ENCODE measurements at regions not wholly inside any gene's neighbourhood (a gene's known extent, or its start where the extent isn't known, plus 50 kb on each side); places are given as distances from the start of the nearest gene placed in this dataset.

DNA sequence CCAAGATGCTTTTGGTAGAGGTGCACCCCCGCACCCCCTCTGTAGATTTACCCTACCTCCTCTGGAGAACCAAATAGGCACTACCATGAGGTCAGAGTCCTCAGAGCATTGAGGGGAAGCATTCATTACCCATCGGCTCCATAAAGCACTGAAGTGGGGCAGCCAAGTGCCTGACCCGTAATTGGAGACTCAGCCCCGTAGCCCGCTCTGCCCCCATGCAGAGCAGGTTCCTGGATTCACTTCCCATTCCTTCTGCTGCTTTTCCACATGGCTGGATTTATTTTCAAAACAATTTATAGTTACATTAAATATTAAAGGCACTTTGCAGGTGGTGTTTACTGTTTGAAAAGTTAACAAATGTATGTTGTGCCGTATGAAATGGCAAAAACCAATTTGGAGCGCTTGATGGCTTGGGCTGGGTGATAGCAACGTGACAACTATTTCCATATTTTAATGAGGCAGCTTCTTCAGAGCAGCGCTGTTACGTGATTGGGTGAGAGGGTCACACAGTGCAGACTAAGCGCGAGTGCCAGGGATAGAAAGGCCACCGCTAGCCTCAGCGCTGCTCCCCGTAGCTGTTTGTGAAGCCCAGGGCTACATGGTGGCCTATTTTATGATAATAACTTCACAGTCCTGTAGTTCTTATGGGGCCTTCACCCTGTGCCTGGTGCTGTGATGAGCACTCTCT lies 373.8 kb upstream of the PROK2 start:
- TF ChIP-seq, protein P1, sequence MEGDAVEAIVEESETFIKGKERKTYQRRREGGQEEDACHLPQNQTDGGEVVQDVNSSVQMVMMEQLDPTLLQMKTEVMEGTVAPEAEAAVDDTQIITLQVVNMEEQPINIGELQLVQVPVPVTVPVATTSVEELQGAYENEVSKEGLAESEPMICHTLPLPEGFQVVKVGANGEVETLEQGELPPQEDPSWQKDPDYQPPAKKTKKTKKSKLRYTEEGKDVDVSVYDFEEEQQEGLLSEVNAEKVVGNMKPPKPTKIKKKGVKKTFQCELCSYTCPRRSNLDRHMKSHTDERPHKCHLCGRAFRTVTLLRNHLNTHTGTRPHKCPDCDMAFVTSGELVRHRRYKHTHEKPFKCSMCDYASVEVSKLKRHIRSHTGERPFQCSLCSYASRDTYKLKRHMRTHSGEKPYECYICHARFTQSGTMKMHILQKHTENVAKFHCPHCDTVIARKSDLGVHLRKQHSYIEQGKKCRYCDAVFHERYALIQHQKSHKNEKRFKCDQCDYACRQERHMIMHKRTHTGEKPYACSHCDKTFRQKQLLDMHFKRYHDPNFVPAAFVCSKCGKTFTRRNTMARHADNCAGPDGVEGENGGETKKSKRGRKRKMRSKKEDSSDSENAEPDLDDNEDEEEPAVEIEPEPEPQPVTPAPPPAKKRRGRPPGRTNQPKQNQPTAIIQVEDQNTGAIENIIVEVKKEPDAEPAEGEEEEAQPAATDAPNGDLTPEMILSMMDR (IDR thresholded peaks at IDR 0.05; ENCODE audit: low read depth, low read length), result no peak
- DNase-seq, result no peak

DNA sequence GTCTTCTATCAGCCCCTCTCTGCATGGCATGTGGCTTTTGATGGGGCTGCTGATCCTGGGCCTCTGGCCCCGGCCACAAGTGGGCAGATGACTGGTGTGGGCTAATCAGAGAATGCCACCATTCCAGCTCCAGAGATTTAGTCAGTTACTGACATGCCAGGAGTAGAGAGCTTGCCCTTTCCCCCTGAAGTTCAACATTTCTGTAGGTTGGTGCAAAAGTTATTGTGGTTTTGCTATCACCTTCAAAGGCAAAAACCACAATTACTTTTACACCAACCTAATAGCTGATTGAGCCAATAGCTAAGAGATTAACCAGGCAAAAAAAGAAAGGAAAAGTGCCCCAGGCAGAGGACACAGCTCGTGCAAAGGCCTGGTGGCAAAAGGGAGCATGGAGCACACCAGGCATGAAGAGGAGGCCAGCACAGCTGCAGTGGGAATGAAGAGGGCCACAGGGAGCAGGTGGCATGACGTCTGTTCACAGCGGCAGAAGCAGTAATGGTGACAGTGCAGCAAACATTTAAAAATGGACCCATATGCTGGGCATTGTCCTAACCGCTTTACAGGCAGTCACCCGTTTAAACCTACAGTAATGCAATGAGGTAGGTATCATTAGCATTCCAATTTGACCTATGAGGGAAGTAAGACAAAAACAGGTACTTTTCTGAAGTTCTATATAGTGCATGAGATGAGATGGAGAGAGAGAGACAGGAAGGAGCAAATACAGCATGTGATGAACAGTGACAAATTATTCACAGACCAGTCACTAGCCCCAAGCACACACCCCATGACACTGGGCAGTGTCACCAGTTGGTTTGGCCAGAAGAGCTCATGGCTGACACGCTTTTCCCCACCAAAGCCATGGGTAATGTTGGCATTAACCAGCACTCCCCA lies 373.0 kb upstream of the PROK2 start:
- TF ChIP-seq, protein P1 (IDR thresholded peaks at IDR 0.05; ENCODE audit: low read depth, low read length), result peak; percentile 18; the same call in 1 of the 2 replicates
- H3K4me3 ChIP-seq (ENCODE audit: low read depth, low read length), result no peak overlapping the region
- H3K36me3 ChIP-seq, result no peaks in the 10 kb centered on the region
- peaks cover 28% of the 10 kb centered on the region for H3K4me1 ChIP-seq
- no peaks in the 10 kb centered on the region for H3K27me3 ChIP-seq
- DNase-seq, result peak; percentile 27
- H3K9me3 ChIP-seq, result peaks cover 3% of the 10 kb centered on the region; the same call in 1 of the 2 replicates

More for the DNA sequence above, 373.8 kb upstream of the PROK2 start:
- peaks cover 25% of the 10 kb centered on the region for H3K4me1 ChIP-seq
- H3K9me3 ChIP-seq, result peaks cover 3% of the 10 kb centered on the region; the same call in 1 of the 2 replicates
- H3K27me3 ChIP-seq, result no peaks in the 10 kb centered on the region
- H3K36me3 ChIP-seq, result no peaks in the 10 kb centered on the region
- no peak overlapping the region for H3K4me3 ChIP-seq (ENCODE audit: low read depth, low read length)

DNA sequence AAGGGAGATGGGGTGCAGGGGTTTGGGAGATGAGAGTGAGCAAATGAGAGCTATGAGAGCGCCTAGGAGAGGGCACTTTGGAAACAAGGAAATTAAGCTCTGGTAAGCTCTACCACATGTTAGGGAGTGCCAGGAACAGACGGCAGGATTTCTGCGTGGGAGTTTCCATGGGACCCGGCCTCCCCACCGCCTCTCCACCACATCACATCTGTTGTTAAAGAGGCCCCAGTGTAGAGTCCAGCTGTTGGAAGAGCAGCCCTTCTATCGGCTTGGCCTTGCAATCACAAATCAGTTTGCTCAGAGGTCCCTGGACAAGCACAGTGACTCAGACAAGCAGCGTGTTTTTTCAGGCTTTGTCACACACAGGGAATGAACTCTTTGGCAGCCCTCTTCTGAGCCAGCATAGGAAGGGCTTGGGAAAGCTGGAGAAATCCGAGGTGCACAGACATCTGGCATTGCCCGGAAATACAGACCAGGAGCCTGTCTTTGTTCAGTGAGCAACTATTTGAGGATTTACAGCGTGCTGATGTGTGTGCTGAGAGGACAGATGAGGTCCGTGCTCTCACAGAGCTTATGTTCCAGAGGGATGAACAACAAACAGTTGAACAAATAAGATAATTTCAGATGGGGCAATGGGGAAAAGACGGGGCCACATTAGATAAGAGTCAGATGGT lies 370.6 kb upstream of the PROK2 start:
- Histone ChIP-seq H3K4me1 (peaks cover 37% of the 10 kb centered on the region), H3K9me3 (no peaks in the 10 kb centered on the region), H3K4me3 (ENCODE audit: low read depth, low read length) (no peak overlapping the region), H3K27me3 (no peaks in the 10 kb centered on the region), H3K36me3 (no peaks in the 10 kb centered on the region)
- peak; percentile 59 for DNase-seq
- TF ChIP-seq, protein P1 (IDR thresholded peaks at IDR 0.05; ENCODE audit: low read depth, low read length), result no peak

DNA sequence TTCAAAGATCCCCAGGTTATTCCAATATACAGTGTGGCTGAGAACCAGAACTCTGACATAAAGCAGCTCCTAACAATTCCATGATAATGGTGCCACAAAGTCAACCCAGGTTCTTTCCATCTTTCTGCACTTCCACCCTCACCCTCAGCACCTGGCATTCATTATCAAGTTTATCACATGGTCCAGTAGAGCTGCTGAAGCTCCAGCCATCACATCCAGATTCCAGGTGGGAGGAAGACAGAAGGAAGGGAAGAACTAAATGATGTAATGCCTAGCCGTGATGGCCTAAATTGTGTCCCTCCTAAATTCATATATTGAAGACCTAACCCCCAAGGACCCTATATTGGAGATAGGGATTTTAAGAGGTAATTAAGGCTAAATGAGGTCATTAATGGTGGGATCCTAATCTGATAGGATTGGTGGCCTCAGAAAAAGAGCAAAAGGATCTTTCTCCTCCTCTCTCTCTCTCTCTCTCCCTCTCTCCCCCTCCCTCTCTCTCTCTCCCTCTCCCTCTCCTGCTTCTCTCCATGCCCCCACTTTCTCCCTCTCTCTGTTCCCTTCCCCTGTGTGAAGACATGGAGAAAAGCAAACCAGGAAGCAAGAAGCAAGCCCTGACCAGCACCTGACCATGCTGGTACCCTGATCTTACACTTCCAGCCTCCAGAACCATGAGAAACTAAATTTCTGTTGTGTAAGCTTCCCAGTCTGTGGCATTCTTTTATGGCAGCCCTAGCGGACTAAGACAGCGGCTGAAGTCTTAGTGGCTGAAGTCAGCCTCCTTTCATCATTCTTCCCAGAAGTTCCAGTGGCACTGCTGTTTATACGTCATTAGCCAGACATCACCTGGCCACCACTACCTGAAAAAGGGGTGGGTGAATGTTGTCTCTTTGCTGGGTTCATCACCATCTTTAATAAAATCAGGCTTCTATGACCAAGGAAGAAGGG lies 369.7 kb upstream of the PROK2 start:
- TF ChIP-seq, protein P1 (IDR thresholded peaks at IDR 0.05; ENCODE audit: low read depth, low read length), result no peak
- no peaks in the 10 kb centered on the region for H3K27me3 ChIP-seq
- no peaks in the 10 kb centered on the region for H3K9me3 ChIP-seq
- no peak for DNase-seq
- H3K4me3 ChIP-seq (ENCODE audit: low read depth, low read length), result no peak overlapping the region
- H3K36me3 ChIP-seq, result no peaks in the 10 kb centered on the region
- H3K4me1 ChIP-seq, result peaks cover 37% of the 10 kb centered on the region

DNA sequence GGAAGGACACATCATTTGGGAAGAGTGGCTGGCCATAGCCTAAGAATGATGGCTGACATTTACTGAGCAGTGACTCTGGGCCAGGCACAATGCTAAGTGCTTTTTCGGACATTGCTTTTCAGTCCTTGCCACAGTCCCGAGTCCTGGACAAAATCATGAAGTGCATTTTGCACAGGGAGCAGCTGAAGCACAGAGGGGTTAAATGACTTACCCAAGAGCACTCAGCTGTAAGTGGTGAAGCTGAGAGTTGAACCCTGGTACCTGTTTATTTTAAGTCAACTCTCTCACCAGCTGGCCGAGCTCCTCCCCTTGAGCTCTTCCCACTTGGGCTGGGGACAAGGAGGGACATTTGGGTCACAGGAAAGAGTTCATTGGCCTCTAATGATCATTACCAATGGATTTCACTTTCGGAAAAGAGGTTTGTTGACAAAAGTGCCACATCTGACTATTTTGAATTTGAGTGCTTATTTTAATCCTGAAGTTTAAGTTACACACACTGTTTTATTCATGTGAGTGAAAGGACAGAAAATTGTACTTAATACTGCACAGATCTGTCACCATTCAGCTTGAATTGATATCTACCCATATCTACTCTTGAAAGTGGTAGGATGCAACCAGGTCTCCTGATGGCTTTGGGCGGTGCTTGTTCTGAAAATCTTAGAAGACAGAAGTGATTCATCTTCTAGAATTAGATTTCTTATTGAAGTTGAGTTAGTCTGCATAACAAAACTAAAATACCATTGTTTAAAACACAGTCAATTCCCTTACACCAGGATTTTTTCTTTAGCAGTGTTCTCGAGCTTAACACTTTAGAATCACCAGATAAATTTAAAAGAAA lies 368.7 kb upstream of the PROK2 start:
- Histone ChIP-seq H3K36me3 (no peaks in the 10 kb centered on the region), H3K9me3 (no peaks in the 10 kb centered on the region), H3K4me3 (ENCODE audit: low read depth, low read length) (peak overlapping the region; percentile 31), H3K4me1 (peaks cover 37% of the 10 kb centered on the region), H3K27me3 (no peaks in the 10 kb centered on the region)
- DNase-seq, result no peak
- TF ChIP-seq, protein P1 (IDR thresholded peaks at IDR 0.05; ENCODE audit: low read depth, low read length), result no peak

Measured in BE2C (cell line).